GM20000 (cell line): ENCODE measurements at regions not wholly inside any gene's neighbourhood (a gene's known extent, or its start where the extent isn't known, plus 50 kb on each side); places are given as distances from the start of the nearest gene placed in this dataset.

Experiments used
- DNase-seq: peaks from one replicate; pipeline ENCODE4 v3.0.0; 2012; ENCODE audit warnings: low spot score
- TF ChIP-seq, protein P1 (sequence below): IDR thresholded peaks from 2 replicates; pipeline ENCODE4 v1.5.1; 2012; ENCODE audit warnings: mild to moderate bottlenecking, control low read depth; ENCODE audit errors: extremely low read depth, missing control alignments

DNA sequence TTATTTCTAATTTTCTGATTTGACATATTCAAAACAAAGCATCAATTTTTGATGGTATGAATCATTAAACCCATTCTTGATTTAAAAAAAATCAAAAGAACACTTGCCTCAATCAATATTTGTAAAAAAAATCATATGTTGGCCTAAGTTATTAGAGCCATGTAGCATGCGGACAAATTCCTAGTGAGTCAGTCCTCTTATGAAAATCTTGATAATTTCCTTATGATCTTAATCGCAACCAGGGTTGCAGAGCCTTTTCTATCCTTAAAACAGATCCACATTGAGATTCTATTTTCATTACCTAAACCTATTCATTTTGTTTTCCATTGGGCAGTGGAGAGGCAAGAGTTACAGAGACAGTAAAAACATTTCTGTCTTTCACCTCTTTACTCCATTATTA lies 203.2 kb downstream of the ARL4A start:
- TF ChIP-seq, protein P1, sequence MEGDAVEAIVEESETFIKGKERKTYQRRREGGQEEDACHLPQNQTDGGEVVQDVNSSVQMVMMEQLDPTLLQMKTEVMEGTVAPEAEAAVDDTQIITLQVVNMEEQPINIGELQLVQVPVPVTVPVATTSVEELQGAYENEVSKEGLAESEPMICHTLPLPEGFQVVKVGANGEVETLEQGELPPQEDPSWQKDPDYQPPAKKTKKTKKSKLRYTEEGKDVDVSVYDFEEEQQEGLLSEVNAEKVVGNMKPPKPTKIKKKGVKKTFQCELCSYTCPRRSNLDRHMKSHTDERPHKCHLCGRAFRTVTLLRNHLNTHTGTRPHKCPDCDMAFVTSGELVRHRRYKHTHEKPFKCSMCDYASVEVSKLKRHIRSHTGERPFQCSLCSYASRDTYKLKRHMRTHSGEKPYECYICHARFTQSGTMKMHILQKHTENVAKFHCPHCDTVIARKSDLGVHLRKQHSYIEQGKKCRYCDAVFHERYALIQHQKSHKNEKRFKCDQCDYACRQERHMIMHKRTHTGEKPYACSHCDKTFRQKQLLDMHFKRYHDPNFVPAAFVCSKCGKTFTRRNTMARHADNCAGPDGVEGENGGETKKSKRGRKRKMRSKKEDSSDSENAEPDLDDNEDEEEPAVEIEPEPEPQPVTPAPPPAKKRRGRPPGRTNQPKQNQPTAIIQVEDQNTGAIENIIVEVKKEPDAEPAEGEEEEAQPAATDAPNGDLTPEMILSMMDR: no peak
- DNase-seq: no peak

DNA sequence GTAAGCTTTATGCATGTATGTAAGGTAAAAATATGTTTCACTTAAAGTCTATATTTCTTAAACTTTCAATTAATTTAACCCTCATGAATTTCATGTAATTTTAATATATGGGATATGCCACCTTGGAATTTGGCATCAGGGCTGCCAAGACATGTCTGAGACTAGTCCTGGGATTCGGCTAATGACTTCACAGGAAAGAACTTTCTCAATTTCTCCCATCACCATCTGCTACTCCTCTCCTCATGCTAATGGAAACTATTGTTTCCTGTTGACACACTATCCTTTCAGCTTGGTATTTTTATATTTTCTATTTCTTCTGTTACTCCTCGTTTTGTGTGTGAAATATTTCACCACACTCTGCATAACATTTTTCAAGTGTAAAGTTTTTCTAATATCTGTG lies 205.9 kb downstream of the ARL4A start:
- DNase-seq: no peak
- TF ChIP-seq, protein P1: no peak

DNA sequence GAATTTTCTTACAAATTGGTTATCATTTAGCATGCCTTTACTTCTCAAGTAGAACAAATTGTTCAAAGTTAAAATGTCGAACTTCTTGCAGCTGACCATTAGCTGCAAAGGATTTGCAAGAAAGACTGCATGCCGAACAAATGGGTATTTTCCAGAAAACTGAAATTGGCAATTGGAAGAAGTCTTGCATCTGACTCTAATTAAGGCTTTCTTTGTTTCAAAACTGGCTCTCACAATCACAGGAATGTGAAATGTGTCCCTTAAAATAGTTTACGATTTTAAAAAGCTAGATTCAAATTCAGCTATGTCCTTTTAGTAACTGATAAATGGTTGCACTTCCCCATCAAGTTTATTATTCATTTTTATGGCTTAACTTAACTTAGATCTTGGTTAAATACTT lies 207.9 kb downstream of the ARL4A start:
- TF ChIP-seq, protein P1: no peak
- DNase-seq: no peak

DNA sequence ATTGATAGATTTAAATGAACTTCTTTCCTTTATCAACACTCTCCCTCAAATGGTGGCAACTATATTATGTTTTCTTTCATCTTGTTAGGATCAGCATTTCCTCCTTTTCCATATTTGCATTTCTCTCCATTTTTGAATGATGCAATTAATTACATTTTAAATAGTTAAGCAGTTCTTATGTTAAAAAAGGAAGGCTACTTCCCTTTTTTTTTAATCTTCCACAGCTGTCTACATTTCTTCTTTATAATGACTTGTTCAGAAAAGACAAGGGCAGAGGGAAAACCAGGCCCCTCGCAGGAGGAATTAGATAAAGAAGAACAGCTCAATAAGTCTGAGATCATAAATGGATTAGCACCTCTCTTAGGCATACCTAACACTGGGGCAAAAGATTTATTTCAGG lies 208.9 kb downstream of the ARL4A start:
- TF ChIP-seq, protein P1: no peak
- no peak for DNase-seq

DNA sequence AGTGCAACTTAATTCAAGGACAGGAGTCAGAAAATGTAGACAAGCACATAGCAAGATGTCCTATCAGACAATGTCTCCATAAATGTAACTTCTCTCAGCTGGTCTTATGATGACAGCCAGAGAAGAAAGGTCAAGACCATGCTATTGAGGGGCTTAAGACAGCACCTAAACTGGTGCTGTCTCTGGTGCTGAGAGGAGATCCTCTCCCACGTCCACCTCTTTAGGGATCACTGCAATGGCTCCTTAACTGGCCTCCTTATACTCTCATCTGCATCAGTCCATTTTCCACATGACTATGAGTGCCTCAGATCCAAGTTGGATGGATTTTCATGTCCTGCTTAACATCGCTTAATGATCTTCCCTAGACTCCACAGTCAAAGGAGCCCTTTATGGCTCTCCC lies 210.6 kb downstream of the ARL4A start:
- DNase-seq: no peak
- TF ChIP-seq, protein P1: no peak

DNA sequence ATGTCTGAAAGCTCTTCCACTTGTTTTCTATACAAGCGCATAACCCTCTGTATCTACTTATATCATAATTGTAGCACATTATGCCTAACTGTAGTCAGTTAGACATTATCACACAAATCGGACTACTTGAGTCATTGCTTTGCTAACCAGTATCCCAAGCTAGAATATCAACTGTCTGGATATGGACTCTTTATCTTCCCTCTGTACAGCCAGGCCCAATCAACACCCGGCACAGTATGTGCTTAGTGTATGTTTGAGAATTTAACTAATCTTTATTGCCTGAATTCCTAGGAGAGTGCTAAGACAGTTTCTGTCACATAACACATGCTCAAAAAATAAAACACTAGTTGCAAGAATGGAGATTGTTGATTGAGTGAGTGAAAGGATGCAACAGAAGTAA lies 211.2 kb downstream of the ARL4A start:
- TF ChIP-seq, protein P1: no peak
- DNase-seq: no peak

DNA sequence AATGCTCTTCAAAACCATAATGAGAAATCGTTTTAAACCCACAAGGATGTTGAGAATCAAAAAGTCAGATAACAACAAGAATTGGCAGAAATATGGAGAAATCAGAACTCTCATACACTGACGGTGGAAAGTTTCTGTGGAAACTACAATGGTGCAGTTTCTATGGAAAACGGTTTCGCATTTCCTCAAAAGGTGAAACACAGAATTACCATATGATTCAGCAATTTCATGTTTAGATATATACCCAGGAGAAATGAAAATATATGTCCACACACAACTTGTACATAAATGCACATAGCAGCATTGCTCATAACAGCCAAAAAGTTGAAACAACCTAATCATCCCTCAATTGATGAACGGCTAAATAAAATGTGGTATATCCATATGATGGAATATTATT lies 218.2 kb downstream of the ARL4A start:
- DNase-seq: no peak
- TF ChIP-seq, protein P1: no peak
